ENCODE measurements at regions not wholly inside any gene's neighbourhood (a gene's known extent, or its start where the extent isn't known, plus 50 kb on each side); places are given as distances from the start of the nearest gene placed in this dataset.

- no peak for DNase-seq (ENCODE audit: extremely low read depth, insufficient read length)
- no peaks in the 10 kb centered on the region for H3K27me3 ChIP-seq (replicated peaks; ENCODE audit: control insufficient read depth, insufficient read depth, low read length)
- no peaks in the 10 kb centered on the region for H3K36me3 ChIP-seq (ENCODE audit: control insufficient read depth, insufficient read depth, low read length)
- TF ChIP-seq, protein P1, sequence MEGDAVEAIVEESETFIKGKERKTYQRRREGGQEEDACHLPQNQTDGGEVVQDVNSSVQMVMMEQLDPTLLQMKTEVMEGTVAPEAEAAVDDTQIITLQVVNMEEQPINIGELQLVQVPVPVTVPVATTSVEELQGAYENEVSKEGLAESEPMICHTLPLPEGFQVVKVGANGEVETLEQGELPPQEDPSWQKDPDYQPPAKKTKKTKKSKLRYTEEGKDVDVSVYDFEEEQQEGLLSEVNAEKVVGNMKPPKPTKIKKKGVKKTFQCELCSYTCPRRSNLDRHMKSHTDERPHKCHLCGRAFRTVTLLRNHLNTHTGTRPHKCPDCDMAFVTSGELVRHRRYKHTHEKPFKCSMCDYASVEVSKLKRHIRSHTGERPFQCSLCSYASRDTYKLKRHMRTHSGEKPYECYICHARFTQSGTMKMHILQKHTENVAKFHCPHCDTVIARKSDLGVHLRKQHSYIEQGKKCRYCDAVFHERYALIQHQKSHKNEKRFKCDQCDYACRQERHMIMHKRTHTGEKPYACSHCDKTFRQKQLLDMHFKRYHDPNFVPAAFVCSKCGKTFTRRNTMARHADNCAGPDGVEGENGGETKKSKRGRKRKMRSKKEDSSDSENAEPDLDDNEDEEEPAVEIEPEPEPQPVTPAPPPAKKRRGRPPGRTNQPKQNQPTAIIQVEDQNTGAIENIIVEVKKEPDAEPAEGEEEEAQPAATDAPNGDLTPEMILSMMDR (IDR thresholded peaks at IDR 0.05; ENCODE audit: insufficient read depth, low read length, poor library complexity, severe bottlenecking): no peak
- H3K4me3 ChIP-seq (replicated peaks; ENCODE audit: low read depth, low read length): no peak overlapping the region
Measured at GRCh38 chr4:27186710-27187109, 326.1 kb downstream of the STIM2 start.

- TF ChIP-seq, protein P1 (IDR thresholded peaks at IDR 0.05; ENCODE audit: insufficient read depth, low read length, poor library complexity, severe bottlenecking): no peak
- no peak overlapping the region for H3K4me3 ChIP-seq (replicated peaks; ENCODE audit: low read depth, low read length)
- no peaks in the 10 kb centered on the region for H3K27me3 ChIP-seq (replicated peaks; ENCODE audit: control insufficient read depth, insufficient read depth, low read length)
- no peaks in the 10 kb centered on the region for H3K36me3 ChIP-seq (ENCODE audit: control insufficient read depth, insufficient read depth, low read length)
- DNase-seq (ENCODE audit: extremely low read depth, insufficient read length): no peak
Measured at GRCh38 chr4:27187786-27188185, 327.1 kb downstream of the STIM2 start.

DNA sequence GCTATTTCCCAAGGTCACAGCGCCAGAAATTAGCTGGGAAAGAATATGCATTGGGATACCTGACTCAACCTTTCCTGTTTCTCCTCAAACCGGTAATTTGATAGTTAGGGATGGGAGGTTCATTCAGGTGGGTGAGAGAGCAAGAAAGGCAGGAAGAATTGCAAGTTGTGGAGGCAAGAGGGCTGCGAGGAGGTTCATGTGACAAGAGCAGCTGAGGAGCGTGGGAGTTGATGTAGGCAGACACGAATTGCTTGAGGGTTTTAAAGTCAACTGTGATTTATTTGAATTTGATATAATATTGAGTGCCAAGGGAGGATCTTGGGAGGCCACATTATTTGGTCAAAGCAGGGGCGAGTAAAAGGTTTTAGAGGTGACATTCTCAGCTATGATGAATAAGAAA, 329.0 kb downstream of the STIM2 start:
- no peak overlapping the region for H3K4me3 ChIP-seq (replicated peaks; ENCODE audit: low read depth, low read length)
- no peak for DNase-seq (ENCODE audit: extremely low read depth, insufficient read length)
- no peaks in the 10 kb centered on the region for H3K36me3 ChIP-seq (ENCODE audit: control insufficient read depth, insufficient read depth, low read length)
- no peaks in the 10 kb centered on the region for H3K27me3 ChIP-seq (replicated peaks; ENCODE audit: control insufficient read depth, insufficient read depth, low read length)
- TF ChIP-seq, protein P1 (IDR thresholded peaks at IDR 0.05; ENCODE audit: insufficient read depth, low read length, poor library complexity, severe bottlenecking): no peak

- TF ChIP-seq, protein P1 (IDR thresholded peaks at IDR 0.05; ENCODE audit: insufficient read depth, low read length, poor library complexity, severe bottlenecking): no peak
- H3K4me3 ChIP-seq (replicated peaks; ENCODE audit: low read depth, low read length): no peak overlapping the region
- no peak for DNase-seq (ENCODE audit: extremely low read depth, insufficient read length)
- no peaks in the 10 kb centered on the region for H3K27me3 ChIP-seq (replicated peaks; ENCODE audit: control insufficient read depth, insufficient read depth, low read length)
- H3K36me3 ChIP-seq (ENCODE audit: control insufficient read depth, insufficient read depth, low read length): no peaks in the 10 kb centered on the region
Measured at GRCh38 chr4:27191592-27191991, 331.0 kb downstream of the STIM2 start.

DNA sequence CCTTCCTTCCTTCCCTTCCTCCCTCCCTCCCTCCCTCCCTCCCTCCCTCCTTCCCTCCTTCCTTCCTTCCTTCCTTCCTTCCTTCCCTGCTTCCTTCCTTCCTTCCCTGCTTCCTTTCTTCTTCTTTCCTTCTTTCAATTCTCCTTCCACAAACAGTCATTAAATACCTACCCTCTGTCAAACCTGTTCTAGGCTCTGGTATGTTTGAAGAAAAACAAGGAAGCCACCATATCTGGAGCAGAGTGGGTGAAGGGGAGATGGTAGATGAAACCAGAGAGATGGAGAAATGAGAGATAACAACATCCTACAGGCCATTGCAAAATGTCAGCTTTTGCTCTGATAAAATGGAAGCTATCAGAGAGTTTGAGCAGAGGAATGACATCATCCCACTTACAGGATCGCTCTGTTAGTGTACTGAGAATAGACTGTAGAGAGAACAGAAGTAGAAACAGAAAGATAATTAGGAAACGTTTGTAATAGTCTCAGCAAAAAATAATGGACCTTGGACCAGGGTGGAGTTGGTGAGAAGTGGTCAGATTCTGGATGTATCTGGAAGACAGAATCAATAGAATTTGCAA, 334.0 kb downstream of the STIM2 start:
- DNase-seq (ENCODE audit: extremely low read depth, insufficient read length): no peak
- Histone ChIP-seq H3K27me3 (replicated peaks; ENCODE audit: control insufficient read depth, insufficient read depth, low read length) (no peaks in the 10 kb centered on the region), H3K36me3 (ENCODE audit: control insufficient read depth, insufficient read depth, low read length) (no peaks in the 10 kb centered on the region), H3K4me3 (replicated peaks; ENCODE audit: low read depth, low read length) (no peak overlapping the region)
- TF ChIP-seq, protein P1 (IDR thresholded peaks at IDR 0.05; ENCODE audit: insufficient read depth, low read length, poor library complexity, severe bottlenecking): no peak

DNA sequence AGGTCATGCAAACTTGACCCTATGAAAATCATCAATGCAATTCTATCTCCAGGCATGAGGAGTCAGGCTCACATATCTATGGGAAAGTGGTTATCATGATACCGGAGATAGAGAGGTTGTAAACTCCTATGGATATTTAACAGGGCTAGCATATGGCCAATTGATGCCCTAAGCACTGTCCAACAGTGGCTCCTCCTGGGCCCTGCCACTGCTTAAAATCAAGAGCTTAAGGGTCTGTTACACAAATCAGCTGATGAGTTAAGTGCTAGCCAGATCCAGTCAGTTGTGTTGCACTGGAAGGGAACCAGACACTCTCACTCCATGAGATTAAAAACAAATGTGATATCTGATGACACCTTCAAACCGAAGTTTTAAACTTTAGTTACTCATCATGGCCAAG, 337.6 kb downstream of the STIM2 start:
- DNase-seq (ENCODE audit: extremely low read depth, insufficient read length): no peak

More for the DNA sequence above, 337.6 kb downstream of the STIM2 start:
- no peak overlapping the region for H3K4me3 ChIP-seq (replicated peaks; ENCODE audit: low read depth, low read length)
- H3K27me3 ChIP-seq (replicated peaks; ENCODE audit: control insufficient read depth, insufficient read depth, low read length): no peaks in the 10 kb centered on the region
- TF ChIP-seq, protein P1 (IDR thresholded peaks at IDR 0.05; ENCODE audit: insufficient read depth, low read length, poor library complexity, severe bottlenecking): no peak
- H3K36me3 ChIP-seq (ENCODE audit: control insufficient read depth, insufficient read depth, low read length): no peaks in the 10 kb centered on the region
